Astrocyte (in vitro differentiated cells and primary cell): ENCODE measurements at regions not wholly inside any gene's neighbourhood (a gene's known extent, or its start where the extent isn't known, plus 50 kb on each side); places are given as distances from the start of the nearest gene placed in this dataset.

Experiments used
- EZH2 ChIP-seq: IDR thresholded peaks from 2 replicates; pipeline ENCODE4 v1.6.1; 2012; ENCODE audit warnings: mild to moderate bottlenecking, low read length, inconsistent platforms; ENCODE audit not compliant: insufficient read depth
- TF ChIP-seq, protein P1 (sequence below): IDR thresholded peaks from 2 replicates; pipeline ENCODE4 v1.5.1; 2011; ENCODE audit warnings: low read depth, mild to moderate bottlenecking, inconsistent platforms, low read length, moderate library complexity; ENCODE audit not compliant: insufficient read depth

DNA sequence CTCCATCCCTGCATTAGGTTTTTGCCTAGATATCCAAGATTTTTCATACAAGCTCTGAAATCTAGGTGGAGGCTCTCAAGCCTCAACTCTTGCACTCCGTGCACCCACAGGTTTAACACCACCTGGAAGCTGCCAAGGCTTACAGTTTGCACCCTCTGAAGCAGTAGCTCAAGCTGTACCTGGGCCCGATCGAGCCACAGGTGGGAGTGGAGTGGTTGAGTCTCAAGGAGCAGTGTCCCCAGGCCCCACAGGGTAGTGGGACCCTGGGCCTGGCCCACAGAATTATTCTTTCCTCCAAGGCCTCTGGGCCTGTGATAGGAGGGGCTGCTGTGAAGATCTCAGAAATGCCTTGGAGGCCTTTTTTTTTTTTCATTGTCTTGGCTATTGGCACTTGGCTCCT is 973.5 kb upstream of the MAP3K7 start:
- TF ChIP-seq, protein P1, sequence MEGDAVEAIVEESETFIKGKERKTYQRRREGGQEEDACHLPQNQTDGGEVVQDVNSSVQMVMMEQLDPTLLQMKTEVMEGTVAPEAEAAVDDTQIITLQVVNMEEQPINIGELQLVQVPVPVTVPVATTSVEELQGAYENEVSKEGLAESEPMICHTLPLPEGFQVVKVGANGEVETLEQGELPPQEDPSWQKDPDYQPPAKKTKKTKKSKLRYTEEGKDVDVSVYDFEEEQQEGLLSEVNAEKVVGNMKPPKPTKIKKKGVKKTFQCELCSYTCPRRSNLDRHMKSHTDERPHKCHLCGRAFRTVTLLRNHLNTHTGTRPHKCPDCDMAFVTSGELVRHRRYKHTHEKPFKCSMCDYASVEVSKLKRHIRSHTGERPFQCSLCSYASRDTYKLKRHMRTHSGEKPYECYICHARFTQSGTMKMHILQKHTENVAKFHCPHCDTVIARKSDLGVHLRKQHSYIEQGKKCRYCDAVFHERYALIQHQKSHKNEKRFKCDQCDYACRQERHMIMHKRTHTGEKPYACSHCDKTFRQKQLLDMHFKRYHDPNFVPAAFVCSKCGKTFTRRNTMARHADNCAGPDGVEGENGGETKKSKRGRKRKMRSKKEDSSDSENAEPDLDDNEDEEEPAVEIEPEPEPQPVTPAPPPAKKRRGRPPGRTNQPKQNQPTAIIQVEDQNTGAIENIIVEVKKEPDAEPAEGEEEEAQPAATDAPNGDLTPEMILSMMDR, result no peak
- no peak for TF ChIP-seq EZH2
